ENCODE measurements at regions not wholly inside any gene's neighbourhood (a gene's known extent, or its start where the extent isn't known, plus 50 kb on each side); places are given as distances from the start of the nearest gene placed in this dataset.
"Not testable (repeated sequence)": the region's sequence is repeated elsewhere in the genome, so short reads cannot be mapped to it uniquely, and the experiment has no call there.

- no peak overlapping the region for H3K27ac ChIP-seq (ENCODE audit: low read depth, low read length)
- peaks cover 0 to 6% (median 0%) of the 10 kb centered on the region in 5 donors for H3K27me3 ChIP-seq (ENCODE audit: control insufficient read depth in 5 of 5, insufficient read depth in 4 of 5, low read length in 5 of 5)
- no peaks in the 10 kb centered on the region for H3K9me3 ChIP-seq (ENCODE audit: control insufficient read depth in 5 of 5, low read length in 5 of 5)
- H3K36me3 ChIP-seq (ENCODE audit: control insufficient read depth in 5 of 5, insufficient read depth in 5 of 5, low read length in 5 of 5) = no peaks in the 10 kb centered on the region
- no peaks in the 10 kb centered on the region for H3K4me1 ChIP-seq (ENCODE audit: control insufficient read depth in 5 of 5, insufficient read depth in 5 of 5, low read length in 5 of 5)
- no peak overlapping the region for H3K4me3 ChIP-seq (ENCODE audit: low read depth in 1 of 5, low read length in 5 of 5)
- no peak overlapping the region for H3K9ac ChIP-seq (ENCODE audit: low read length in 5 of 5)
Observed at GRCh38 chrX:79515529-79515928, 148.4 kb upstream of the ITM2A start.

- Histone ChIP-seq H3K36me3 (ENCODE audit: control insufficient read depth in 5 of 5, insufficient read depth in 5 of 5, low read length in 5 of 5) (no peaks in the 10 kb centered on the region), H3K9me3 (ENCODE audit: control insufficient read depth in 5 of 5, low read length in 5 of 5) (no peaks in the 10 kb centered on the region), H3K27me3 (ENCODE audit: control insufficient read depth in 5 of 5, insufficient read depth in 4 of 5, low read length in 5 of 5) (peaks cover 0 to 6% (median 0%) of the 10 kb centered on the region in 5 donors), H3K4me3 (ENCODE audit: low read depth in 1 of 5, low read length in 5 of 5) (no peak overlapping the region), H3K9ac (ENCODE audit: low read length in 5 of 5) (no peak overlapping the region), H3K4me1 (ENCODE audit: control insufficient read depth in 5 of 5, insufficient read depth in 5 of 5, low read length in 5 of 5) (no peaks in the 10 kb centered on the region), H3K27ac (ENCODE audit: low read depth, low read length) (no peak overlapping the region)
Observed at GRCh38 chrX:79511799-79512198, 144.7 kb upstream of the ITM2A start.

- Histone ChIP-seq H3K9ac (ENCODE audit: low read length in 5 of 5) (no peak overlapping the region), H3K9me3 (ENCODE audit: control insufficient read depth in 5 of 5, low read length in 5 of 5) (peaks cover 0 to 15% (median 0%) of the 10 kb centered on the region in 5 donors), H3K36me3 (ENCODE audit: control insufficient read depth in 5 of 5, insufficient read depth in 5 of 5, low read length in 5 of 5) (no peaks in the 10 kb centered on the region), H3K27ac (ENCODE audit: low read depth, low read length) (no peak overlapping the region), H3K27me3 (ENCODE audit: control insufficient read depth in 5 of 5, insufficient read depth in 4 of 5, low read length in 5 of 5) (no peaks in the 10 kb centered on the region), H3K4me3 (ENCODE audit: low read depth in 1 of 5, low read length in 5 of 5) (no peak overlapping the region), H3K4me1 (ENCODE audit: control insufficient read depth in 5 of 5, insufficient read depth in 5 of 5, low read length in 5 of 5) (no peaks in the 10 kb centered on the region)
Observed at GRCh38 chrX:79506001-79506400, 138.9 kb upstream of the ITM2A start.

- peaks cover 0 to 17% (median 4%) of the 10 kb centered on the region in 5 donors for H3K27me3 ChIP-seq (ENCODE audit: control insufficient read depth in 5 of 5, insufficient read depth in 4 of 5, low read length in 5 of 5)
- H3K4me3 ChIP-seq (ENCODE audit: low read depth in 1 of 5, low read length in 5 of 5) = no peak overlapping the region
- peaks cover 0 to 6% (median 0%) of the 10 kb centered on the region in 5 donors for H3K9me3 ChIP-seq (ENCODE audit: control insufficient read depth in 5 of 5, low read length in 5 of 5)
- H3K27ac ChIP-seq (ENCODE audit: low read depth, low read length) = no peak overlapping the region
- H3K36me3 ChIP-seq (ENCODE audit: control insufficient read depth in 5 of 5, insufficient read depth in 5 of 5, low read length in 5 of 5) = no peaks in the 10 kb centered on the region
- H3K9ac ChIP-seq (ENCODE audit: low read length in 5 of 5) = no peak overlapping the region
- no peaks in the 10 kb centered on the region for H3K4me1 ChIP-seq (ENCODE audit: control insufficient read depth in 5 of 5, insufficient read depth in 5 of 5, low read length in 5 of 5)
Observed at GRCh38 chrX:79482686-79483085, 115.6 kb upstream of the ITM2A start.

- Histone ChIP-seq H3K27ac (ENCODE audit: low read depth, low read length) (no peak overlapping the region), H3K4me3 (ENCODE audit: low read depth in 1 of 5, low read length in 5 of 5) (no peak overlapping the region)
Observed at GRCh38 chrX:79477691-79478090, 110.6 kb upstream of the ITM2A start.

GRCh38 chrX:79466636-79467035, 99.5 kb upstream of the ITM2A start:
- H3K9ac ChIP-seq (ENCODE audit: low read length in 5 of 5) = no peak overlapping the region
- peaks cover 0 to 7% (median 2%) of the 10 kb centered on the region in 5 donors for H3K9me3 ChIP-seq (ENCODE audit: control insufficient read depth in 5 of 5, low read length in 5 of 5)
- H3K27me3 ChIP-seq (ENCODE audit: control insufficient read depth in 5 of 5, insufficient read depth in 4 of 5, low read length in 5 of 5) = peaks cover 4 to 21% (median 14%) of the 10 kb centered on the region in 5 donors
- no peaks in the 10 kb centered on the region for H3K4me1 ChIP-seq (ENCODE audit: control insufficient read depth in 5 of 5, insufficient read depth in 5 of 5, low read length in 5 of 5)
- H3K27ac ChIP-seq (ENCODE audit: low read depth, low read length) = no peak overlapping the region
- H3K36me3 ChIP-seq (ENCODE audit: control insufficient read depth in 5 of 5, insufficient read depth in 5 of 5, low read length in 5 of 5) = no peaks in the 10 kb centered on the region
- no peak overlapping the region for H3K4me3 ChIP-seq (ENCODE audit: low read depth in 1 of 5, low read length in 5 of 5)

More at GRCh38 chrX:79477691-79478090, 110.6 kb upstream of the ITM2A start:
- peaks cover 0 to 14% (median 4%) of the 10 kb centered on the region in 5 donors for H3K27me3 ChIP-seq (ENCODE audit: control insufficient read depth in 5 of 5, insufficient read depth in 4 of 5, low read length in 5 of 5)
- no peaks in the 10 kb centered on the region for H3K9me3 ChIP-seq (ENCODE audit: control insufficient read depth in 5 of 5, low read length in 5 of 5)
- H3K4me1 ChIP-seq (ENCODE audit: control insufficient read depth in 5 of 5, insufficient read depth in 5 of 5, low read length in 5 of 5) = no peaks in the 10 kb centered on the region
- H3K9ac ChIP-seq (ENCODE audit: low read length in 5 of 5) = no peak overlapping the region
- H3K36me3 ChIP-seq (ENCODE audit: control insufficient read depth in 5 of 5, insufficient read depth in 5 of 5, low read length in 5 of 5) = no peaks in the 10 kb centered on the region

GRCh38 chrX:79462458-79462857, 95.3 kb upstream of the ITM2A start:
- H3K27ac ChIP-seq (ENCODE audit: low read depth, low read length) = no peak overlapping the region
- no peaks in the 10 kb centered on the region for H3K4me1 ChIP-seq (ENCODE audit: control insufficient read depth in 5 of 5, insufficient read depth in 5 of 5, low read length in 5 of 5)
- no peak overlapping the region for H3K4me3 ChIP-seq (ENCODE audit: low read depth in 1 of 5, low read length in 5 of 5)
- H3K9ac ChIP-seq (ENCODE audit: low read length in 5 of 5) = no peak overlapping the region
- H3K27me3 ChIP-seq (ENCODE audit: control insufficient read depth in 5 of 5, insufficient read depth in 4 of 5, low read length in 5 of 5) = peaks cover 4 to 19% (median 14%) of the 10 kb centered on the region in 5 donors
- H3K36me3 ChIP-seq (ENCODE audit: control insufficient read depth in 5 of 5, insufficient read depth in 5 of 5, low read length in 5 of 5) = no peaks in the 10 kb centered on the region
- peaks cover 0 to 4% (median 2%) of the 10 kb centered on the region in 5 donors for H3K9me3 ChIP-seq (ENCODE audit: control insufficient read depth in 5 of 5, low read length in 5 of 5)

GRCh38 chrX:79456593-79456992, 89.5 kb upstream of the ITM2A start:
- H3K9ac ChIP-seq (ENCODE audit: low read length in 5 of 5); H3K4me1 ChIP-seq (ENCODE audit: control insufficient read depth in 5 of 5, insufficient read depth in 5 of 5, low read length in 5 of 5); H3K27ac ChIP-seq (ENCODE audit: low read depth, low read length); H3K4me3 ChIP-seq (ENCODE audit: low read depth in 1 of 5, low read length in 5 of 5); H3K27me3 ChIP-seq (ENCODE audit: control insufficient read depth in 5 of 5, insufficient read depth in 4 of 5, low read length in 5 of 5); H3K9me3 ChIP-seq (ENCODE audit: control insufficient read depth in 5 of 5, low read length in 5 of 5); H3K36me3 ChIP-seq (ENCODE audit: control insufficient read depth in 5 of 5, insufficient read depth in 5 of 5, low read length in 5 of 5): not testable (repeated sequence)

GRCh38 chrX:79452881-79453280, 85.7 kb upstream of the ITM2A start:
- Histone ChIP-seq H3K4me1 (ENCODE audit: control insufficient read depth in 5 of 5, insufficient read depth in 5 of 5, low read length in 5 of 5) (no peaks in the 10 kb centered on the region), H3K9me3 (ENCODE audit: control insufficient read depth in 5 of 5, low read length in 5 of 5) (no peaks in the 10 kb centered on the region), H3K27me3 (ENCODE audit: control insufficient read depth in 5 of 5, insufficient read depth in 4 of 5, low read length in 5 of 5) (peaks cover 0 to 3% (median 0%) of the 10 kb centered on the region in 5 donors), H3K9ac (ENCODE audit: low read length in 5 of 5) (no peak overlapping the region), H3K4me3 (ENCODE audit: low read depth in 1 of 5, low read length in 5 of 5) (no peak overlapping the region), H3K36me3 (ENCODE audit: control insufficient read depth in 5 of 5, insufficient read depth in 5 of 5, low read length in 5 of 5) (no peaks in the 10 kb centered on the region), H3K27ac (ENCODE audit: low read depth, low read length) (no peak overlapping the region)

- H3K36me3 ChIP-seq (ENCODE audit: control insufficient read depth in 5 of 5, insufficient read depth in 5 of 5, low read length in 5 of 5) = no peaks in the 10 kb centered on the region
- no peaks in the 10 kb centered on the region for H3K9me3 ChIP-seq (ENCODE audit: control insufficient read depth in 5 of 5, low read length in 5 of 5)
- no peaks in the 10 kb centered on the region for H3K4me1 ChIP-seq (ENCODE audit: control insufficient read depth in 5 of 5, insufficient read depth in 5 of 5, low read length in 5 of 5)
- H3K27ac ChIP-seq (ENCODE audit: low read depth, low read length) = no peak overlapping the region
- H3K27me3 ChIP-seq (ENCODE audit: control insufficient read depth in 5 of 5, insufficient read depth in 4 of 5, low read length in 5 of 5) = no peaks in the 10 kb centered on the region
- no peak overlapping the region for H3K4me3 ChIP-seq (ENCODE audit: low read depth in 1 of 5, low read length in 5 of 5)
- H3K9ac ChIP-seq (ENCODE audit: low read length in 5 of 5) = no peak overlapping the region
Observed at GRCh38 chrX:79444694-79445210, 77.6 kb upstream of the ITM2A start.

Measured in subcutaneous abdominal adipose tissue (tissue), 5 donors.